ENCODE measurements at regions not wholly inside any gene's neighbourhood (a gene's known extent, or its start where the extent isn't known, plus 50 kb on each side); places are given as distances from the start of the nearest gene placed in this dataset.
A peak's percentile ranks its signal among the peaks of the same experiment; 100 is the strongest.
"Not testable (repeated sequence)": the region's sequence is repeated elsewhere in the genome, so short reads cannot be mapped to it uniquely, and the experiment has no call there.

- no peak for DNase-seq
These were observed 566.4 kb downstream of the DACH1 start for GRCh38 chr13:71300602-71301001.

- no peak for DNase-seq
These were observed 575.2 kb downstream of the DACH1 start for GRCh38 chr13:71291842-71292146.

GRCh38 chr13:71290963-71291841 lies 575.8 kb downstream of the DACH1 start:
- no peak for DNase-seq

- not testable (repeated sequence) for DNase-seq
These were observed 577.0 kb downstream of the DACH1 start for GRCh38 chr13:71289980-71290379.

- no peak for DNase-seq
These were observed 581.3 kb downstream of the DACH1 start for GRCh38 chr13:71285700-71286099.

- DNase-seq: no peak
These were observed 588.5 kb downstream of the DACH1 start for GRCh38 chr13:71278512-71278911.

GRCh38 chr13:71274923-71275608 lies 591.9 kb downstream of the DACH1 start:
- no peak for DNase-seq

- no peak for DNase-seq
These were observed 605.7 kb downstream of the DACH1 start for GRCh38 chr13:71261256-71261655.

GRCh38 chr13:71260246-71260645 lies 606.8 kb downstream of the DACH1 start:
- DNase-seq: no peak

GRCh38 chr13:71255633-71256032 lies 611.4 kb downstream of the DACH1 start:
- DNase-seq: no peak

- no peak for DNase-seq
These were observed 612.6 kb downstream of the DACH1 start for GRCh38 chr13:71254384-71254783.

GRCh38 chr13:71252184-71252704 lies 614.8 kb downstream of the DACH1 start:
- no peak for DNase-seq

- no peak for DNase-seq
These were observed 615.6 kb downstream of the DACH1 start for GRCh38 chr13:71251292-71251951.

- no peak for DNase-seq
These were observed 618.0 kb downstream of the DACH1 start for GRCh38 chr13:71249011-71249410.

- no peak for DNase-seq
These were observed 622.8 kb downstream of the DACH1 start for GRCh38 chr13:71244161-71244560.

GRCh38 chr13:71242201-71242600 lies 624.8 kb downstream of the DACH1 start:
- no peak for DNase-seq

GRCh38 chr13:71240911-71241310 lies 626.1 kb downstream of the DACH1 start:
- DNase-seq: no peak

- DNase-seq: no peak
These were observed 629.7 kb downstream of the DACH1 start for GRCh38 chr13:71237332-71237731.

- DNase-seq: peak in 1 of 2 experiments; percentile 8
These were observed 647.1 kb downstream of the DACH1 start for GRCh38 chr13:71219698-71220415.

GRCh38 chr13:71218960-71219359 lies 648.0 kb downstream of the DACH1 start:
- DNase-seq: peak in 1 of 2 experiments; percentile 12

GRCh38 chr13:71217827-71218226 lies 649.2 kb downstream of the DACH1 start:
- DNase-seq: no peak

GRCh38 chr13:71214821-71215220 lies 652.2 kb downstream of the DACH1 start:
- DNase-seq: no peak

- DNase-seq: no peak
These were observed 652.6 kb downstream of the DACH1 start for GRCh38 chr13:71214357-71214756.

All from NCI-H1930 (cell line).